Mammary epithelial cell (primary cell): ENCODE measurements at regions not wholly inside any gene's neighbourhood (a gene's known extent, or its start where the extent isn't known, plus 50 kb on each side); places are given as distances from the start of the nearest gene placed in this dataset.

ENCODE experiments used
- CTCF ChIP-seq, 2 donors: IDR thresholded peaks in 1 of 2; conservative IDR thresholded peaks in 1 of 2; 2 replicates each; pipeline ENCODE4 v1.5.1; 2011 to 2012; ENCODE audit warnings: inconsistent platforms in 2 of 2, low read length in 2 of 2, mild to moderate bottlenecking in 2 of 2, control low read depth in 1 of 2, low read depth in 1 of 2; ENCODE audit not compliant: insufficient read depth in 1 of 2; ENCODE audit errors: extremely low read depth in 1 of 2
- EZH2 ChIP-seq: IDR thresholded peaks from 2 replicates; pipeline ENCODE4 v1.6.1; 2012; ENCODE audit warnings: low read length, inconsistent platforms, borderline replicate concordance

GRCh38 chr5:145205546-145205945, 629.6 kb downstream of the PRELID2 start:
- no peak for TF ChIP-seq EZH2
- no peak for TF ChIP-seq CTCF (conservative IDR thresholded peaks at IDR 0.05 in 1 of 2, IDR thresholded peaks at IDR 0.05 in 1 of 2; ENCODE audit: extremely low read depth in 1 of 2, insufficient read depth in 1 of 2, low read depth in 1 of 2, low read length in 2 of 2)
